ENCODE measurements at regions not wholly inside any gene's neighbourhood (a gene's known extent, or its start where the extent isn't known, plus 50 kb on each side); places are given as distances from the start of the nearest gene placed in this dataset.

DNA sequence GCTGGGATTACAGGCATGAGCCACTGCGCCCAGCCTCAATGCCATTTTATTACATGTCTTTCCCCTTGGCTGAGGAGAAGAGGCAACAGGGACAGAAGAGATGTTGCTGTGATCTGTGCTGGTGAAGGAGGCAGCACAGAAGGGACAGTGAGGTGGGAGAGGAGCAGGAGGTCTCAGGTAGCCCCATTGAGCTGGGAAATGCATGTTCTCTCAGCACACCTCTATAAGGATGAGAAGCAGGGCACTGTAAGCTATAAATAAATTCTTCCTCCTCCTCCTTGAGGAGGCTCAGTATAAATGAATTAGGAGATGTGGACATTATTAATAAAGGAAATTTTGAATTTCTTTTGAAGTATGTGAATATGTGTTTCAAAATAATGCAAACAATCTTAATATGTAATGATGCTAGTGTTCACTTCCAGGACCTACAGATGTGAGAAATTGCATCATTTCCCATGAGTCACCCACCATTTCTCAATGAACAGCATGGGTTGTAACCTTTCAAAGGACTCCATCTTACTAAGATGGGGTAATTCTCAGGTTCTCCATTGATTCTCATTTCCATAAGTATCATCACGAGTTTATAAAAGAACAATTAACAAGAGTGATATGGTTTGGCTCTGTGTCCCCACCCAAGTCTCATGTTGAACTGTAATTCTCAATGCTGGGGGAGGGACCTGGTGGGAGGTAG is 88.9 kb upstream of the ODAD2 start:
- TF ChIP-seq, protein P1, sequence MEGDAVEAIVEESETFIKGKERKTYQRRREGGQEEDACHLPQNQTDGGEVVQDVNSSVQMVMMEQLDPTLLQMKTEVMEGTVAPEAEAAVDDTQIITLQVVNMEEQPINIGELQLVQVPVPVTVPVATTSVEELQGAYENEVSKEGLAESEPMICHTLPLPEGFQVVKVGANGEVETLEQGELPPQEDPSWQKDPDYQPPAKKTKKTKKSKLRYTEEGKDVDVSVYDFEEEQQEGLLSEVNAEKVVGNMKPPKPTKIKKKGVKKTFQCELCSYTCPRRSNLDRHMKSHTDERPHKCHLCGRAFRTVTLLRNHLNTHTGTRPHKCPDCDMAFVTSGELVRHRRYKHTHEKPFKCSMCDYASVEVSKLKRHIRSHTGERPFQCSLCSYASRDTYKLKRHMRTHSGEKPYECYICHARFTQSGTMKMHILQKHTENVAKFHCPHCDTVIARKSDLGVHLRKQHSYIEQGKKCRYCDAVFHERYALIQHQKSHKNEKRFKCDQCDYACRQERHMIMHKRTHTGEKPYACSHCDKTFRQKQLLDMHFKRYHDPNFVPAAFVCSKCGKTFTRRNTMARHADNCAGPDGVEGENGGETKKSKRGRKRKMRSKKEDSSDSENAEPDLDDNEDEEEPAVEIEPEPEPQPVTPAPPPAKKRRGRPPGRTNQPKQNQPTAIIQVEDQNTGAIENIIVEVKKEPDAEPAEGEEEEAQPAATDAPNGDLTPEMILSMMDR (IDR thresholded peaks at IDR 0.05; ENCODE audit: low read length): no peak
- no peak for TF ChIP-seq EZH2 (IDR thresholded peaks at IDR 0.05; ENCODE audit: borderline replicate concordance, low read length)

Data from OCI-LY1 (cell line).